WTC11 (cell line): ENCODE measurements at regions not wholly inside any gene's neighbourhood (a gene's known extent, or its start where the extent isn't known, plus 50 kb on each side); places are given as distances from the start of the nearest gene placed in this dataset.

ENCODE experiments used
- FOXP1 ChIP-seq: sonication (generic); formaldehyde crosslinking; IDR thresholded peaks from 2 replicates; pipeline ENCODE4 v1.8.0; 2022; ENCODE audit warnings: missing genetic modification reagents, mild to moderate bottlenecking, moderate library complexity, borderline replicate concordance
- TF ChIP-seq, protein P1 (sequence below): fragments of 200-600 bp; IDR thresholded peaks from 2 replicates; pipeline ENCODE4 v1.8.0; 2022; ENCODE audit warnings: antibody characterized with exemption
- TF ChIP-seq, protein P2 (sequence below): sonication (generic); formaldehyde crosslinking; IDR thresholded peaks from 2 replicates; pipeline ENCODE4 v1.8.1; 2022; ENCODE audit warnings: low read depth, mild to moderate bottlenecking, moderate library complexity, missing genetic modification reagents, borderline replicate concordance

DNA sequence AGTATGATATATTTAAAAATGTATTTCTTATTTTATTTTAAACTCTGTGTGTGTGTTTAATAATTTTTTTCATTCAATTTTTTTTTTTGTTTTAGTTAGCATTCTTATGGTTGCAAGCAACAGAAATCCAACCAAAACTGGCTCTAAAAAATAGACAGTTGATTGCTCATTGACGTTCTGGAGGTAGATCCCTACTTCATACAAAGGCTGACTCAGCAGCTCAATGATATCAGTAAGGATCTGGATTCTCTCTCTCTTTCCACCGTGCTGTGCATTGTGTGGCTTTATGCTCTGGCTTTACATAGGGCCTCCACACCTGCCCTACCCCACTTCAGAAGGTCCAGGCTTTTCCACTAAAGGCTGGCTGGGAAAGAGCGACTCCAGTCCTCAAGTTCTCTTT, 117.8 kb downstream of the UCHL1 start:
- TF ChIP-seq, protein P1, sequence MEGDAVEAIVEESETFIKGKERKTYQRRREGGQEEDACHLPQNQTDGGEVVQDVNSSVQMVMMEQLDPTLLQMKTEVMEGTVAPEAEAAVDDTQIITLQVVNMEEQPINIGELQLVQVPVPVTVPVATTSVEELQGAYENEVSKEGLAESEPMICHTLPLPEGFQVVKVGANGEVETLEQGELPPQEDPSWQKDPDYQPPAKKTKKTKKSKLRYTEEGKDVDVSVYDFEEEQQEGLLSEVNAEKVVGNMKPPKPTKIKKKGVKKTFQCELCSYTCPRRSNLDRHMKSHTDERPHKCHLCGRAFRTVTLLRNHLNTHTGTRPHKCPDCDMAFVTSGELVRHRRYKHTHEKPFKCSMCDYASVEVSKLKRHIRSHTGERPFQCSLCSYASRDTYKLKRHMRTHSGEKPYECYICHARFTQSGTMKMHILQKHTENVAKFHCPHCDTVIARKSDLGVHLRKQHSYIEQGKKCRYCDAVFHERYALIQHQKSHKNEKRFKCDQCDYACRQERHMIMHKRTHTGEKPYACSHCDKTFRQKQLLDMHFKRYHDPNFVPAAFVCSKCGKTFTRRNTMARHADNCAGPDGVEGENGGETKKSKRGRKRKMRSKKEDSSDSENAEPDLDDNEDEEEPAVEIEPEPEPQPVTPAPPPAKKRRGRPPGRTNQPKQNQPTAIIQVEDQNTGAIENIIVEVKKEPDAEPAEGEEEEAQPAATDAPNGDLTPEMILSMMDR = no peak
- TF ChIP-seq FOXP1 (CRISPR knock-in tag) = no peak
- TF ChIP-seq, protein P2, sequence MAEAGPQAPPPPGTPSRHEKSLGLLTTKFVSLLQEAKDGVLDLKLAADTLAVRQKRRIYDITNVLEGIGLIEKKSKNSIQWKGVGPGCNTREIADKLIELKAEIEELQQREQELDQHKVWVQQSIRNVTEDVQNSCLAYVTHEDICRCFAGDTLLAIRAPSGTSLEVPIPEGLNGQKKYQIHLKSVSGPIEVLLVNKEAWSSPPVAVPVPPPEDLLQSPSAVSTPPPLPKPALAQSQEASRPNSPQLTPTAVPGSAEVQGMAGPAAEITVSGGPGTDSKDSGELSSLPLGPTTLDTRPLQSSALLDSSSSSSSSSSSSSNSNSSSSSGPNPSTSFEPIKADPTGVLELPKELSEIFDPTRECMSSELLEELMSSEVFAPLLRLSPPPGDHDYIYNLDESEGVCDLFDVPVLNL (CRISPR knock-in tag) = no peak
